Testis (tissue), 2 donors: ENCODE measurements at regions not wholly inside any gene's neighbourhood (a gene's known extent, or its start where the extent isn't known, plus 50 kb on each side); places are given as distances from the start of the nearest gene placed in this dataset.

Experiments
- CTCF ChIP-seq, 3 experiments: fragments of 450-650 bp in 2 of 3; fragments of 200-600 bp in 1 of 3; sonication (generic) in 1 of 3; IDR thresholded peaks; one replicate each; pipeline ENCODE4 v1.5.1; 2016 to 2019; ENCODE audit warnings: antibody characterized with exemption in 3 of 3, mild to moderate bottlenecking in 2 of 3, moderate library complexity in 1 of 3
- POLR2A ChIP-seq: fragments of 450-650 bp; IDR thresholded peaks from one replicate; pipeline ENCODE4 v1.6.1; 2017; ENCODE audit warnings: antibody characterized with exemption, mild to moderate bottlenecking, moderate library complexity

- TF ChIP-seq POLR2A: no peak
- TF ChIP-seq CTCF (IDR thresholded peaks at IDR 0.05): no peak
Observed at GRCh38 chr2:19669126-19669525, 232.7 kb downstream of the TTC32 start.
